ENCODE measurements at regions not wholly inside any gene's neighbourhood (a gene's known extent, or its start where the extent isn't known, plus 50 kb on each side); places are given as distances from the start of the nearest gene placed in this dataset.

GRCh38 chr7:94298943-94299342, 95.8 kb upstream of the COL1A2 start:
- no peak overlapping the region for H2AFZ ChIP-seq (ENCODE audit: low read depth, low read length)
- TF ChIP-seq EZH2phosphoT487 (IDR thresholded peaks at IDR 0.05; ENCODE audit: low read depth) = no peak
- no peak for TF ChIP-seq CTCF (IDR thresholded peaks at IDR 0.05; ENCODE audit: low read depth, low read length)
- H3K9me3 ChIP-seq (ENCODE audit: insufficient read depth, low read length) = no peaks in the 10 kb centered on the region
- H3K4me3 ChIP-seq (ENCODE audit: low read length) = no peak overlapping the region
- no peak overlapping the region for H3K27ac ChIP-seq (ENCODE audit: low read length)
- peaks cover 17% of the 10 kb centered on the region for H3K27me3 ChIP-seq (ENCODE audit: low read depth, low read length)
- H3K79me2 ChIP-seq (ENCODE audit: low read length) = no peaks in the 10 kb centered on the region
- no peaks in the 10 kb centered on the region for H4K20me1 ChIP-seq (ENCODE audit: insufficient read depth, low read length)
- no peak overlapping the region for H3K4me2 ChIP-seq (ENCODE audit: low read length)
- H3K9ac ChIP-seq (ENCODE audit: low read length) = no peak overlapping the region
- H3K4me1 ChIP-seq (ENCODE audit: low read length) = peaks cover 11% of the 10 kb centered on the region
- no peaks in the 10 kb centered on the region for H3K36me3 ChIP-seq (replicated peaks; ENCODE audit: low read depth, low read length)

- no peak overlapping the region for H3K27ac ChIP-seq (ENCODE audit: low read length)
- H3K4me1 ChIP-seq (ENCODE audit: low read length) = peaks cover 5% of the 10 kb centered on the region
These were observed 94.4 kb upstream of the COL1A2 start for GRCh38 chr7:94300176-94300835.

GRCh38 chr7:94301024-94301586, 93.6 kb upstream of the COL1A2 start:
- Histone ChIP-seq H3K9ac (ENCODE audit: low read length) (no peak overlapping the region), H3K9me3 (ENCODE audit: insufficient read depth, low read length) (no peaks in the 10 kb centered on the region), H3K36me3 (replicated peaks; ENCODE audit: low read depth, low read length) (no peaks in the 10 kb centered on the region), H3K27ac (ENCODE audit: low read length) (no peak overlapping the region), H3K79me2 (ENCODE audit: low read length) (no peaks in the 10 kb centered on the region), H3K4me1 (ENCODE audit: low read length) (peaks cover 5% of the 10 kb centered on the region), H4K20me1 (ENCODE audit: insufficient read depth, low read length) (no peaks in the 10 kb centered on the region), H3K4me2 (ENCODE audit: low read length) (no peak overlapping the region), H3K4me3 (ENCODE audit: low read length) (no peak overlapping the region), H3K27me3 (ENCODE audit: low read depth, low read length) (peaks cover 9% of the 10 kb centered on the region), H2AFZ (ENCODE audit: low read depth, low read length) (no peak overlapping the region)
- TF ChIP-seq CTCF (IDR thresholded peaks at IDR 0.05; ENCODE audit: low read depth, low read length) (no peak), EZH2phosphoT487 (IDR thresholded peaks at IDR 0.05; ENCODE audit: low read depth) (no peak)

More at GRCh38 chr7:94300176-94300835, 94.4 kb upstream of the COL1A2 start:
- Histone ChIP-seq H3K9ac (ENCODE audit: low read length) (no peak overlapping the region), H3K36me3 (replicated peaks; ENCODE audit: low read depth, low read length) (no peaks in the 10 kb centered on the region), H3K4me3 (ENCODE audit: low read length) (no peak overlapping the region), H2AFZ (ENCODE audit: low read depth, low read length) (no peak overlapping the region), H3K4me2 (ENCODE audit: low read length) (no peak overlapping the region), H3K27me3 (ENCODE audit: low read depth, low read length) (peaks cover 9% of the 10 kb centered on the region), H3K79me2 (ENCODE audit: low read length) (no peaks in the 10 kb centered on the region), H3K9me3 (ENCODE audit: insufficient read depth, low read length) (no peaks in the 10 kb centered on the region), H4K20me1 (ENCODE audit: insufficient read depth, low read length) (no peaks in the 10 kb centered on the region)
- TF ChIP-seq CTCF (IDR thresholded peaks at IDR 0.05; ENCODE audit: low read depth, low read length) (no peak), EZH2phosphoT487 (IDR thresholded peaks at IDR 0.05; ENCODE audit: low read depth) (no peak)

GRCh38 chr7:94303118-94303517, 91.6 kb upstream of the COL1A2 start:
- Histone ChIP-seq H3K27ac (ENCODE audit: low read length) (no peak overlapping the region), H4K20me1 (ENCODE audit: insufficient read depth, low read length) (no peaks in the 10 kb centered on the region), H2AFZ (ENCODE audit: low read depth, low read length) (no peak overlapping the region), H3K4me1 (ENCODE audit: low read length) (peaks cover 5% of the 10 kb centered on the region), H3K9me3 (ENCODE audit: insufficient read depth, low read length) (no peaks in the 10 kb centered on the region), H3K36me3 (replicated peaks; ENCODE audit: low read depth, low read length) (no peaks in the 10 kb centered on the region), H3K4me2 (ENCODE audit: low read length) (no peak overlapping the region), H3K27me3 (ENCODE audit: low read depth, low read length) (0 out of 2 replicates have a peak, but pooled peaks cover 4% of the 10 kb centered on the region), H3K9ac (ENCODE audit: low read length) (no peak overlapping the region), H3K4me3 (ENCODE audit: low read length) (no peak overlapping the region), H3K79me2 (ENCODE audit: low read length) (no peaks in the 10 kb centered on the region)
- no peak for TF ChIP-seq CTCF (IDR thresholded peaks at IDR 0.05; ENCODE audit: low read depth, low read length)
- TF ChIP-seq EZH2phosphoT487 (IDR thresholded peaks at IDR 0.05; ENCODE audit: low read depth) = no peak

All from OCI-LY3 (cell line).